Left forelimb (tissue), 1 donor: ENCODE measurements at regions not wholly inside any gene's neighbourhood (a gene's known extent, or its start where the extent isn't known, plus 50 kb on each side); places are given as distances from the start of the nearest gene placed in this dataset.
"Not testable (repeated sequence)": the region's sequence is repeated elsewhere in the genome, so short reads cannot be mapped to it uniquely, and the experiment has no call there.

Experiments
- DNase-seq: peaks from one replicate; pipeline ENCODE4 v3.0.0-alpha.2; 2018; ENCODE audit warnings: low spot score

GRCh38 chr4:34309383-34309906 is 1934.9 kb downstream of the ARAP2 start:
- DNase-seq, result no peak

GRCh38 chr4:34318773-34319172 is 1925.5 kb downstream of the ARAP2 start:
- DNase-seq, result no peak

- no peak for DNase-seq
These were observed 1920.6 kb downstream of the ARAP2 start for GRCh38 chr4:34323549-34324320.

- no peak for DNase-seq
These were observed 1915.4 kb downstream of the ARAP2 start for GRCh38 chr4:34328939-34329338.

GRCh38 chr4:34335156-34335555 is 1909.2 kb downstream of the ARAP2 start:
- not testable (repeated sequence) for DNase-seq

- DNase-seq, result not testable (repeated sequence)
These were observed 1908.8 kb downstream of the ARAP2 start for GRCh38 chr4:34335556-34335955.

- no peak for DNase-seq
These were observed 1881.7 kb downstream of the ARAP2 start for GRCh38 chr4:34362654-34363053.

GRCh38 chr4:34363842-34364241 is 1880.5 kb downstream of the ARAP2 start:
- DNase-seq, result no peak

GRCh38 chr4:34365946-34366345 is 1878.4 kb downstream of the ARAP2 start:
- DNase-seq, result no peak

- DNase-seq, result no peak
These were observed 1872.6 kb downstream of the ARAP2 start for GRCh38 chr4:34371676-34372075.

- DNase-seq, result no peak
These were observed 1871.5 kb downstream of the ARAP2 start for GRCh38 chr4:34372815-34373214.

GRCh38 chr4:34373456-34373855 is 1870.9 kb downstream of the ARAP2 start:
- DNase-seq, result no peak

- no peak for DNase-seq
These were observed 1832.1 kb downstream of the ARAP2 start for GRCh38 chr4:34412233-34412632.

GRCh38 chr4:34412911-34413310 is 1831.4 kb downstream of the ARAP2 start:
- no peak for DNase-seq

- no peak for DNase-seq
These were observed 1827.2 kb downstream of the ARAP2 start for GRCh38 chr4:34417160-34417559.

- no peak for DNase-seq
These were observed 1824.4 kb downstream of the ARAP2 start for GRCh38 chr4:34419871-34420270.

GRCh38 chr4:34422472-34423175 is 1821.7 kb downstream of the ARAP2 start:
- DNase-seq, result no peak

GRCh38 chr4:34432706-34433105 is 1811.6 kb downstream of the ARAP2 start:
- DNase-seq, result no peak

GRCh38 chr4:34434377-34434776 is 1809.9 kb downstream of the ARAP2 start:
- not testable (repeated sequence) for DNase-seq

- DNase-seq, result no peak
These were observed 1780.1 kb downstream of the ARAP2 start for GRCh38 chr4:34464196-34464595.

GRCh38 chr4:34466411-34466810 is 1777.9 kb downstream of the ARAP2 start:
- DNase-seq, result no peak

GRCh38 chr4:34469516-34469915 is 1774.8 kb downstream of the ARAP2 start:
- DNase-seq, result no peak

GRCh38 chr4:34485252-34485651 is 1759.1 kb downstream of the ARAP2 start:
- DNase-seq, result no peak
